ENCODE measurements at regions not wholly inside any gene's neighbourhood (a gene's known extent, or its start where the extent isn't known, plus 50 kb on each side); places are given as distances from the start of the nearest gene placed in this dataset.

DNA sequence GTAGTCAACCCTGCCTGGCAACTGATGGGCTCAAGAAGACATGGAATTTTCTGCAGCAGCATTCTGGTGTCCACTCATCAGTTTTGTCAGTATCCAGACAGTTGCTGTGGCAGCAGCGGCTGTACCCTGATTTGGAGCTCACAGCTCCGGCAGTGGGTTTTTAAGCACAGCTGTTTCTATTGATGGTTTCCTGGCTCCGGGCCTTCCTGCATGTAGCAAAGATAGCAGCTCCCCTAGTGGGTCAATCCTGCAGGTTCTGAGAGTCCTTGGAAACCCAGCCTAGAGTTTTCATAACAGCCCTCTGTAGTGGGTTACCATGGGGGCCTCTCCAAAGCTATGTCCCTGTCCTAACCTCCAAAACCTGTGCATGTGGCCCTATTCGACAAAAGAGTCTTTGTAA lies 84.0 kb upstream of the ATP6AP2 start:
- Histone ChIP-seq H3K27me3 (ENCODE audit: low read length) (no peaks in the 10 kb centered on the region), H3K79me2 (ENCODE audit: low read length) (no peaks in the 10 kb centered on the region), H3K9me2 (replicated peaks; ENCODE audit: insufficient read depth, low read length) (no peaks in the 10 kb centered on the region), H2AFZ (ENCODE audit: low read length) (no peak overlapping the region), H3K27ac (ENCODE audit: low read length) (no peak overlapping the region), H3K36me3 (ENCODE audit: insufficient read depth, low read length) (no peaks in the 10 kb centered on the region), H3K9ac (ENCODE audit: low read length) (no peak overlapping the region), H3K9me3 (ENCODE audit: low read length) (no peaks in the 10 kb centered on the region), H3K4me2 (ENCODE audit: low read depth, low read length, poor library complexity, severe bottlenecking) (no peak overlapping the region), H3K4me3 (ENCODE audit: low read length) (no peak overlapping the region), H4K20me1 (ENCODE audit: insufficient read depth, low read depth, low read length) (no peaks in the 10 kb centered on the region), H3K4me1 (ENCODE audit: low read length) (no peaks in the 10 kb centered on the region)
- no peak for DNase-seq

GRCh38 chrX:40495659-40496058 lies 85.1 kb upstream of the ATP6AP2 start:
- no peaks in the 10 kb centered on the region for H3K4me1 ChIP-seq (ENCODE audit: low read length)

DNA sequence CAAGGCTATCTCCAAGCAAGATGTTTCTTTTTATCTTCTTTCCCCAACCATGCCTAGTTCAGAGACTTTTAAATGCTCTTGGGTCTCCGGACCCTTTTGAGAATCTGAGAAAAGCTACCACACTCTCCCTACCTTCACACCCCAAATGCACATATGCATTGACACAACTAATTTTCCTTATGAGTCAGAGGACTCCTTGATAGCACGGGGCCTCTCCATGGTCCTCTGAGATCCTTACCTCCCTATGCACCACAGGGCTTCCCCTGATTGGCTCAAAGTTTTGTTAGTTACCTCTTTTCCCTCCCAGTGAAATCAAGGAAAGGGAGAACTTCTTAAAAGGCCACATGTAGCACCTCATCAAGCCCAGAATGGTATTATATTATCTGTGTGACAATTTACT lies 86.8 kb upstream of the ATP6AP2 start:
- no peak overlapping the region for H3K4me2 ChIP-seq (ENCODE audit: low read depth, low read length, poor library complexity, severe bottlenecking)
- no peak overlapping the region for H3K4me3 ChIP-seq (ENCODE audit: low read length)
- H3K4me1 ChIP-seq (ENCODE audit: low read length): no peaks in the 10 kb centered on the region
- no peaks in the 10 kb centered on the region for H3K9me3 ChIP-seq (ENCODE audit: low read length)
- no peaks in the 10 kb centered on the region for H3K9me2 ChIP-seq (replicated peaks; ENCODE audit: insufficient read depth, low read length)
- no peak overlapping the region for H3K27ac ChIP-seq (ENCODE audit: low read length)
- H3K36me3 ChIP-seq (ENCODE audit: insufficient read depth, low read length): no peaks in the 10 kb centered on the region
- H2AFZ ChIP-seq (ENCODE audit: low read length): no peak overlapping the region
- H3K79me2 ChIP-seq (ENCODE audit: low read length): no peaks in the 10 kb centered on the region
- no peaks in the 10 kb centered on the region for H4K20me1 ChIP-seq (ENCODE audit: insufficient read depth, low read depth, low read length)
- no peak overlapping the region for H3K9ac ChIP-seq (ENCODE audit: low read length)
- no peak for DNase-seq
- no peaks in the 10 kb centered on the region for H3K27me3 ChIP-seq (ENCODE audit: low read length)

More at GRCh38 chrX:40495659-40496058, 85.1 kb upstream of the ATP6AP2 start:
- Histone ChIP-seq H3K36me3 (ENCODE audit: insufficient read depth, low read length) (no peaks in the 10 kb centered on the region), H3K4me2 (ENCODE audit: low read depth, low read length, poor library complexity, severe bottlenecking) (no peak overlapping the region), H3K4me3 (ENCODE audit: low read length) (no peak overlapping the region), H3K79me2 (ENCODE audit: low read length) (no peaks in the 10 kb centered on the region), H3K9me2 (replicated peaks; ENCODE audit: insufficient read depth, low read length) (no peaks in the 10 kb centered on the region), H2AFZ (ENCODE audit: low read length) (no peak overlapping the region), H3K27ac (ENCODE audit: low read length) (no peak overlapping the region), H3K9me3 (ENCODE audit: low read length) (no peaks in the 10 kb centered on the region), H3K27me3 (ENCODE audit: low read length) (no peaks in the 10 kb centered on the region), H4K20me1 (ENCODE audit: insufficient read depth, low read depth, low read length) (no peaks in the 10 kb centered on the region), H3K9ac (ENCODE audit: low read length) (no peak overlapping the region)
- no peak for DNase-seq

- Histone ChIP-seq H3K9me2 (replicated peaks; ENCODE audit: insufficient read depth, low read length) (no peaks in the 10 kb centered on the region), H3K9ac (ENCODE audit: low read length) (no peak overlapping the region), H3K4me1 (ENCODE audit: low read length) (no peaks in the 10 kb centered on the region), H3K27me3 (ENCODE audit: low read length) (no peaks in the 10 kb centered on the region), H3K79me2 (ENCODE audit: low read length) (no peaks in the 10 kb centered on the region), H3K36me3 (ENCODE audit: insufficient read depth, low read length) (no peaks in the 10 kb centered on the region), H3K4me3 (ENCODE audit: low read length) (no peak overlapping the region), H3K9me3 (ENCODE audit: low read length) (no peaks in the 10 kb centered on the region), H2AFZ (ENCODE audit: low read length) (no peak overlapping the region), H3K4me2 (ENCODE audit: low read depth, low read length, poor library complexity, severe bottlenecking) (no peak overlapping the region), H4K20me1 (ENCODE audit: insufficient read depth, low read depth, low read length) (no peaks in the 10 kb centered on the region), H3K27ac (ENCODE audit: low read length) (no peak overlapping the region)
- DNase-seq: no peak
Measured at GRCh38 chrX:40488296-40488695, 92.5 kb upstream of the ATP6AP2 start.

DNA sequence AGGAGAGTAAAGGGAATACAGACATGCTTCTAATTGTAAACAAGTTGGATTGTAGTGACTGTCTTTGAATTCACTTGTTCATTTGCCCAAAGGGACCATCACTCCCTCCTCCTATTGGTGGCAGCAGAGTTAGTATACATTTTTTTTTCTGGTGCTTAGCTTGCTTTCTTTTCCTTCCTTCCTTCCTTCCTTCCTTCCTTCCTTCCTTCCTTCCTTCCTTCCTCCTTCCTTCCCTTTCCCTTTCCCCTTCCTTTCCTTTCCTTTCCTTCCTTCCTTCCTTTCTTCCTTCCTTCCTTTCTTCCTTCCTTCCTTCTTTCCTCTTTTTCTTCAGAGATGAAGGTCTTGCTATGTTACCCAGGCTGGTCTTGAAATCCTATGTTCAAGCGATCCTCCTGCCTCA lies 94.8 kb upstream of the ATP6AP2 start:
- Histone ChIP-seq H2AFZ (ENCODE audit: low read length) (no peak overlapping the region), H3K9ac (ENCODE audit: low read length) (no peak overlapping the region), H3K4me1 (ENCODE audit: low read length) (no peaks in the 10 kb centered on the region), H3K9me2 (replicated peaks; ENCODE audit: insufficient read depth, low read length) (no peaks in the 10 kb centered on the region), H3K9me3 (ENCODE audit: low read length) (no peaks in the 10 kb centered on the region), H3K27me3 (ENCODE audit: low read length) (no peaks in the 10 kb centered on the region), H4K20me1 (ENCODE audit: insufficient read depth, low read depth, low read length) (no peaks in the 10 kb centered on the region), H3K36me3 (ENCODE audit: insufficient read depth, low read length) (no peaks in the 10 kb centered on the region), H3K27ac (ENCODE audit: low read length) (no peak overlapping the region), H3K4me3 (ENCODE audit: low read length) (no peak overlapping the region), H3K79me2 (ENCODE audit: low read length) (no peaks in the 10 kb centered on the region), H3K4me2 (ENCODE audit: low read depth, low read length, poor library complexity, severe bottlenecking) (no peak overlapping the region)
- DNase-seq: no peak

- Histone ChIP-seq H3K9ac (ENCODE audit: low read length) (no peak overlapping the region), H3K4me2 (ENCODE audit: low read depth, low read length, poor library complexity, severe bottlenecking) (no peak overlapping the region), H3K27ac (ENCODE audit: low read length) (no peak overlapping the region), H4K20me1 (ENCODE audit: insufficient read depth, low read depth, low read length) (no peaks in the 10 kb centered on the region), H3K9me2 (replicated peaks; ENCODE audit: insufficient read depth, low read length) (no peaks in the 10 kb centered on the region), H3K9me3 (ENCODE audit: low read length) (no peaks in the 10 kb centered on the region), H3K4me3 (ENCODE audit: low read length) (no peak overlapping the region), H2AFZ (ENCODE audit: low read length) (no peak overlapping the region), H3K27me3 (ENCODE audit: low read length) (no peaks in the 10 kb centered on the region), H3K36me3 (ENCODE audit: insufficient read depth, low read length) (no peaks in the 10 kb centered on the region), H3K79me2 (ENCODE audit: low read length) (no peaks in the 10 kb centered on the region), H3K4me1 (ENCODE audit: low read length) (no peaks in the 10 kb centered on the region)
- no peak for DNase-seq
Measured at GRCh38 chrX:40485102-40485826, 95.5 kb upstream of the ATP6AP2 start.

DNA sequence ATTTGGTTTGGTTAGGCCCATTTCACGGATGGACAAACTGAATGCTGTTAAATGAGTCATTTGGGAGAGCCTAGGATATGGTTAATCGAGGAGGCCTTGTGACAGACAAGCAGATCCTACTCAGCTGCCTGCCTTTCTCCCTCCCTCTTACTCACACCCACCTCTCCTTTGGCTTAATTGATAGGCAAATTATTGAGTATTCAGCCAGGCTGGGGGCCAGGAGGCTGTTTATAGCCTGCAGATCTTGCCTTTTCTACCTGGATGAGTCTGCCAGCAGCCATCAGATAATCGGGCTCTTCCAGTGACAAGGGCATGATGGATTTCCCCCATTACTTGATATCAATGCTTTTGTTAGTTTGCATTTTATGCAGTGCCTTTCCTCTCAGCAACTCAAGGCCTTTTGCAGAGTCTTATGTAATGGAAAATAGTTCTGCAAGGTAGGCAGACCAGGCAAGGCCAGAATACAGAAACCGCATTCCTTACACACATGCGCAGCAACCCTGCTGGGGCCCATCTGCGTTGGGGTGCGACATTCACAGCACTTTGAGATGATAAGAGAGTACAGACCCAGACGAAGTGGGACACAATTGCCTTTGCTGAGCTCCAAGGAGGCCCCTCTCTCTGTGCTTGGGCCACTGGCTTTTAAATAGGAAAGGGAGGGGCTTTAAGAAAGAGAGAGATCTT lies 96.2 kb upstream of the ATP6AP2 start:
- Histone ChIP-seq H3K4me3 (ENCODE audit: low read length) (no peak overlapping the region), H3K79me2 (ENCODE audit: low read length) (no peaks in the 10 kb centered on the region), H3K4me1 (ENCODE audit: low read length) (no peaks in the 10 kb centered on the region), H3K27me3 (ENCODE audit: low read length) (no peaks in the 10 kb centered on the region), H2AFZ (ENCODE audit: low read length) (no peak overlapping the region), H3K27ac (ENCODE audit: low read length) (no peak overlapping the region), H3K4me2 (ENCODE audit: low read depth, low read length, poor library complexity, severe bottlenecking) (no peak overlapping the region), H3K9me3 (ENCODE audit: low read length) (no peaks in the 10 kb centered on the region), H3K9me2 (replicated peaks; ENCODE audit: insufficient read depth, low read length) (no peaks in the 10 kb centered on the region), H3K9ac (ENCODE audit: low read length) (no peak overlapping the region), H3K36me3 (ENCODE audit: insufficient read depth, low read length) (no peaks in the 10 kb centered on the region), H4K20me1 (ENCODE audit: insufficient read depth, low read depth, low read length) (no peaks in the 10 kb centered on the region)
- no peak for DNase-seq

DNA sequence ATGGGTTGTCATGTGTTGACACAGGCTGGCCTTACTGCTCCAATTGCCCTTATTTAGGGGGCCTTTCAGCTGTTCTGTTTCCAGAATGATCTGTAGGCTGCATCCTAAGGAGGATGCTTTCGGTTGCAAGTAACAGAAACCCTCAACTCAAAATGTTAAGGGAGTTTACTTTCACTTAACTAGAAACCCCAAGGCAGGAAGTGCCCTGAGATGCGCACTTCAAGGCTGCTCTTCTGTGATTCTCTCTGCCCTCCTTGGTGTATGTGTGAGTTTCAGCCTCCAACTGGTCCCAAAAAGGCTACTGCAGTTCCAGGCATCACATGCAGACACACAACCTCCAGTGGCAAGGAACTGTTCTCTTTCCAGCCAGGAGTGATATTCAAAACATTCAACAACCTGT lies 97.3 kb upstream of the ATP6AP2 start:
- H3K4me1 ChIP-seq (ENCODE audit: low read length): no peaks in the 10 kb centered on the region
- H3K9me2 ChIP-seq (replicated peaks; ENCODE audit: insufficient read depth, low read length): no peaks in the 10 kb centered on the region
- no peaks in the 10 kb centered on the region for H3K36me3 ChIP-seq (ENCODE audit: insufficient read depth, low read length)
- no peaks in the 10 kb centered on the region for H3K79me2 ChIP-seq (ENCODE audit: low read length)
- H3K27ac ChIP-seq (ENCODE audit: low read length): no peak overlapping the region
- H4K20me1 ChIP-seq (ENCODE audit: insufficient read depth, low read depth, low read length): no peaks in the 10 kb centered on the region
- H3K9ac ChIP-seq (ENCODE audit: low read length): no peak overlapping the region
- H2AFZ ChIP-seq (ENCODE audit: low read length): peak overlapping the region; percentile 20; the same call in 1 of the 2 replicates
- no peak overlapping the region for H3K4me2 ChIP-seq (ENCODE audit: low read depth, low read length, poor library complexity, severe bottlenecking)
- H3K4me3 ChIP-seq (ENCODE audit: low read length): no peak overlapping the region
- no peak for DNase-seq
- no peaks in the 10 kb centered on the region for H3K27me3 ChIP-seq (ENCODE audit: low read length)
- no peaks in the 10 kb centered on the region for H3K9me3 ChIP-seq (ENCODE audit: low read length)

All from Karpas-422 (cell line).